ENCODE measurements at regions not wholly inside any gene's neighbourhood (a gene's known extent, or its start where the extent isn't known, plus 50 kb on each side); places are given as distances from the start of the nearest gene placed in this dataset.

GRCh38 chr1:193339401-193339800 lies 153.0 kb upstream of the B3GALT2 start:
- no peak for TF ChIP-seq CTCF (IDR thresholded peaks at IDR 0.05)
- no peak for TF ChIP-seq POLR2A (IDR thresholded peaks at IDR 0.05)

Data from thyroid gland (tissue), 4 donors.